Endometrial microvascular endothelial cells (primary cell): ENCODE measurements at regions not wholly inside any gene's neighbourhood (a gene's known extent, or its start where the extent isn't known, plus 50 kb on each side); places are given as distances from the start of the nearest gene placed in this dataset.
"Not testable (repeated sequence)": the region's sequence is repeated elsewhere in the genome, so short reads cannot be mapped to it uniquely, and the experiment has no call there.

Source experiments
- in situ Hi-C: cut with HindIII; loops from 2 replicates; pipeline ENCODE4 v1.10.0; 2017; ENCODE audit warnings: low sequenced_read_pairs, low pct_unique_long_range_greater_than_20kb; ENCODE audit errors: inconsistent ontology term

- in situ Hi-C loops: no loop called here
Measured at GRCh38 chr6:141981190-141981589, 151.5 kb upstream of the GJE1 start.

- in situ Hi-C loops: no loop called here
Measured at GRCh38 chr6:141977782-141978181, 154.9 kb upstream of the GJE1 start.

- in situ Hi-C loops: no loop called here
Measured at GRCh38 chr6:141976994-141977393, 155.7 kb upstream of the GJE1 start.

GRCh38 chr6:141969768-141970415, 162.8 kb upstream of the GJE1 start:
- in situ Hi-C loops: not testable (repeated sequence)

GRCh38 chr6:141969201-141969600, 163.5 kb upstream of the GJE1 start:
- in situ Hi-C loops: no loop called here

- in situ Hi-C loops: no loop called here
Measured at GRCh38 chr6:141968632-141969031, 164.1 kb upstream of the GJE1 start.

GRCh38 chr6:141965016-141965545, 167.6 kb upstream of the GJE1 start:
- in situ Hi-C loops: no loop called here

GRCh38 chr6:141963543-141964295, 169.0 kb upstream of the GJE1 start:
- in situ Hi-C loops: no loop called here

GRCh38 chr6:141957271-141957670, 175.5 kb upstream of the GJE1 start:
- in situ Hi-C loops: no loop called here

GRCh38 chr6:141956868-141957267, 175.9 kb upstream of the GJE1 start:
- in situ Hi-C loops: no loop called here

GRCh38 chr6:141956046-141956761, 176.5 kb upstream of the GJE1 start:
- in situ Hi-C loops: no loop called here

GRCh38 chr6:141953072-141953471, 179.7 kb upstream of the GJE1 start:
- in situ Hi-C loops: no loop called here

GRCh38 chr6:141946502-141946901, 186.2 kb upstream of the GJE1 start:
- in situ Hi-C loops: no loop called here

- in situ Hi-C loops: no loop called here
Measured at GRCh38 chr6:141938664-141939063, 194.1 kb upstream of the GJE1 start.

- in situ Hi-C loops: no loop called here
Measured at GRCh38 chr6:141932685-141933084, 200.0 kb upstream of the GJE1 start.

- in situ Hi-C loops: not testable (repeated sequence)
Measured at GRCh38 chr6:141926200-141926900, 206.4 kb upstream of the GJE1 start.

- in situ Hi-C loops: no loop called here
Measured at GRCh38 chr6:141925001-141925400, 207.7 kb upstream of the GJE1 start.

- in situ Hi-C loops: no loop called here
Measured at GRCh38 chr6:141922898-141923297, 209.8 kb upstream of the GJE1 start.
